Right cardiac atrium (tissue), 5 donors: ENCODE measurements at regions not wholly inside any gene's neighbourhood (a gene's known extent, or its start where the extent isn't known, plus 50 kb on each side); places are given as distances from the start of the nearest gene placed in this dataset.

ENCODE experiments used
- ATAC-seq, 2 donors: fragments of 200-7000 bp; cut with Tn5 transposase; one replicate each; pipeline versions ENCODE4 v1.8.0 to v1.9.1; 2020; ENCODE audit warnings: moderate library complexity in 2 of 2, mild to moderate bottlenecking in 1 of 2
- DNase-seq, 3 donors: peaks; one replicate each; pipeline ENCODE4 v3.0.0-alpha.2; 2020
- H3K27ac ChIP-seq: one replicate; pipeline ENCODE4 v1.5.1; 2013; ENCODE audit warnings: mild to moderate bottlenecking, low read length, control low read depth, moderate library complexity
- H3K27me3 ChIP-seq: one replicate; pipeline ENCODE4 v1.6.1; 2013; ENCODE audit not compliant: control insufficient read depth, insufficient read depth
- H3K4me1 ChIP-seq: one replicate; pipeline ENCODE4 v1.6.1; 2013; ENCODE audit warnings: low read length; ENCODE audit not compliant: control insufficient read depth, insufficient read depth
- H3K4me3 ChIP-seq: one replicate; pipeline ENCODE4 v1.5.1; 2013; ENCODE audit warnings: low read length, control low read depth
- H3K9me3 ChIP-seq: one replicate; pipeline ENCODE4 v1.6.1; 2013; ENCODE audit warnings: low read length; ENCODE audit not compliant: control insufficient read depth
- WGBS: extraction: QIAGEN DNeasy Blood & Tissue Kit; methylation state at CpG from one replicate; pipeline ENCODE4 v1.1.7; 2013; 5-methylcytosine and 5-hydroxymethylcytosine counted together
- intact Hi-C, 4 donors: fragments of 100-400 bp; cut with DNase I; formaldehyde crosslinking; loops; one replicate each; pipeline versions ENCODE4 v1.11.0 to v1.14.0; 2022 to 2023
- donor health status: healthy with polysubstance abuse.
- donor health status: DM: no; HTN: yes; CAD: no.
- donor health status: DM: no; HTN: no; CAD: no.
- donor health status: DM: no; HTN: yes; CAD: no; lungs with severe emphysema.
- donor health status: DM: yes; HTN: yes; CAD: no.

- Histone ChIP-seq H3K4me3 (no peak overlapping the region), H3K27ac (no peak overlapping the region), H3K27me3 (no peaks in the 10 kb centered on the region), H3K4me1 (no peaks in the 10 kb centered on the region), H3K9me3 (no peaks in the 10 kb centered on the region)
- DNase-seq (no peak), ATAC-seq (no peak)
- intact Hi-C loops, result no loop called here
- 87% methylated on average over 7 of the region's 7 CpGs for WGBS
These were observed 101.2 kb downstream of the ZNF519 start for GRCh38 chr18:14031053-14031452.

- ATAC-seq (no peak), DNase-seq (no peak)
- Histone ChIP-seq H3K27me3 (no peaks in the 10 kb centered on the region), H3K27ac (no peak overlapping the region), H3K4me3 (no peak overlapping the region), H3K9me3 (no peaks in the 10 kb centered on the region), H3K4me1 (no peaks in the 10 kb centered on the region)
- intact Hi-C loops, result no loop called here
These were observed 102.7 kb downstream of the ZNF519 start for GRCh38 chr18:14029512-14029911.

GRCh38 chr18:14026199-14026598 is 106.0 kb downstream of the ZNF519 start:
- DNase-seq, result no peak
- ATAC-seq, result no peak
- 33% methylated on average over 4 of the region's 4 CpGs for WGBS
- Histone ChIP-seq H3K27me3 (no peaks in the 10 kb centered on the region), H3K27ac (no peak overlapping the region), H3K4me1 (no peaks in the 10 kb centered on the region), H3K9me3 (no peaks in the 10 kb centered on the region), H3K4me3 (no peak overlapping the region)
- intact Hi-C loops, result no loop called here

- DNase-seq (no peak), ATAC-seq (no peak)
- H3K9me3 ChIP-seq, result no peaks in the 10 kb centered on the region
- H3K4me1 ChIP-seq, result no peaks in the 10 kb centered on the region
- 52% methylated on average over 1 of the region's 1 CpG for WGBS
- H3K4me3 ChIP-seq, result no peak overlapping the region
- H3K27ac ChIP-seq, result no peak overlapping the region
- intact Hi-C loops, result no loop called here
- no peaks in the 10 kb centered on the region for H3K27me3 ChIP-seq
These were observed 106.8 kb downstream of the ZNF519 start for GRCh38 chr18:14025306-14025940.

- no peaks in the 10 kb centered on the region for H3K4me1 ChIP-seq
- H3K27me3 ChIP-seq, result no peaks in the 10 kb centered on the region
- no peaks in the 10 kb centered on the region for H3K9me3 ChIP-seq
- H3K4me3 ChIP-seq, result no peak overlapping the region
- DNase-seq (no peak), ATAC-seq (no peak)
- no peak overlapping the region for H3K27ac ChIP-seq
- intact Hi-C loops, result no loop called here
- 27% methylated on average over 1 of the region's 1 CpG for WGBS
These were observed 100.1 kb upstream of the MC2R start for GRCh38 chr18:14015416-14015815.

GRCh38 chr18:14014456-14014855 is 99.1 kb upstream of the MC2R start:
- ATAC-seq (no peak), DNase-seq (no peak)
- intact Hi-C loops, result no loop called here
- 59% methylated on average over 1 of the region's 1 CpG for WGBS
- no peaks in the 10 kb centered on the region for H3K9me3 ChIP-seq
- H3K27me3 ChIP-seq, result no peaks in the 10 kb centered on the region
- H3K4me1 ChIP-seq, result no peaks in the 10 kb centered on the region
- no peak overlapping the region for H3K4me3 ChIP-seq
- H3K27ac ChIP-seq, result no peak overlapping the region

- no peaks in the 10 kb centered on the region for H3K4me1 ChIP-seq
- no peaks in the 10 kb centered on the region for H3K9me3 ChIP-seq
- no peaks in the 10 kb centered on the region for H3K27me3 ChIP-seq
- H3K27ac ChIP-seq, result no peak overlapping the region
- H3K4me3 ChIP-seq, result no peak overlapping the region
- DNase-seq (no peak), ATAC-seq (no peak)
- intact Hi-C loops, result no loop called here
- WGBS, result 69% methylated on average over 7 of the region's 7 CpGs
These were observed 85.5 kb upstream of the MC2R start for GRCh38 chr18:14000884-14001283.

- no peaks in the 10 kb centered on the region for H3K4me1 ChIP-seq
- H3K9me3 ChIP-seq, result no peaks in the 10 kb centered on the region
- ATAC-seq (no peak), DNase-seq (no peak)
- 79% methylated on average over 5 of the region's 5 CpGs for WGBS
- no peak overlapping the region for H3K27ac ChIP-seq
- H3K4me3 ChIP-seq, result no peak overlapping the region
- no peaks in the 10 kb centered on the region for H3K27me3 ChIP-seq
- intact Hi-C loops, result loop anchor here in 1 of 4 donors (10.0 kb wide), 1 partner anchor 874 kb away; no protein-coding TSS in a partner anchor
These were observed 83.9 kb upstream of the MC2R start for GRCh38 chr18:13999231-13999630.

GRCh38 chr18:13998571-13998970 is 83.2 kb upstream of the MC2R start:
- intact Hi-C loops, result loop anchor here in 1 of 4 donors (10.0 kb wide), 1 partner anchor 874 kb away; no protein-coding TSS in a partner anchor
- no peak overlapping the region for H3K4me3 ChIP-seq
- DNase-seq, result no peak
- no peaks in the 10 kb centered on the region for H3K4me1 ChIP-seq
- ATAC-seq, result no peak
- 74% methylated on average over 9 of the region's 9 CpGs for WGBS
- H3K27me3 ChIP-seq, result no peaks in the 10 kb centered on the region
- no peak overlapping the region for H3K27ac ChIP-seq
- no peaks in the 10 kb centered on the region for H3K9me3 ChIP-seq

- intact Hi-C loops, result loop anchor here in 1 of 4 donors (10.0 kb wide), 1 partner anchor 869 kb away; no protein-coding TSS in a partner anchor
- no peak for DNase-seq
- Histone ChIP-seq H3K4me1 (no peaks in the 10 kb centered on the region), H3K9me3 (no peaks in the 10 kb centered on the region), H3K27ac (no peak overlapping the region), H3K4me3 (no peak overlapping the region), H3K27me3 (no peaks in the 10 kb centered on the region)
- 66% methylated on average over 5 of the region's 5 CpGs for WGBS
- ATAC-seq, result no peak
These were observed 78.4 kb upstream of the MC2R start for GRCh38 chr18:13993730-13994129.

- no peak for ATAC-seq
- H3K4me1 ChIP-seq, result no peaks in the 10 kb centered on the region
- H3K9me3 ChIP-seq, result no peaks in the 10 kb centered on the region
- H3K27me3 ChIP-seq, result no peaks in the 10 kb centered on the region
- no peak overlapping the region for H3K27ac ChIP-seq
- H3K4me3 ChIP-seq, result no peak overlapping the region
- 60% methylated on average over 3 of the region's 3 CpGs for WGBS
- intact Hi-C loops, result loop anchor here in 1 of 4 donors (10.0 kb wide), 1 partner anchor 868 kb away; no protein-coding TSS in a partner anchor
- DNase-seq, result no peak
These were observed 77.6 kb upstream of the MC2R start for GRCh38 chr18:13992826-13993540.
